ENCODE measurements at regions not wholly inside any gene's neighbourhood (a gene's known extent, or its start where the extent isn't known, plus 50 kb on each side); places are given as distances from the start of the nearest gene placed in this dataset.

DNA sequence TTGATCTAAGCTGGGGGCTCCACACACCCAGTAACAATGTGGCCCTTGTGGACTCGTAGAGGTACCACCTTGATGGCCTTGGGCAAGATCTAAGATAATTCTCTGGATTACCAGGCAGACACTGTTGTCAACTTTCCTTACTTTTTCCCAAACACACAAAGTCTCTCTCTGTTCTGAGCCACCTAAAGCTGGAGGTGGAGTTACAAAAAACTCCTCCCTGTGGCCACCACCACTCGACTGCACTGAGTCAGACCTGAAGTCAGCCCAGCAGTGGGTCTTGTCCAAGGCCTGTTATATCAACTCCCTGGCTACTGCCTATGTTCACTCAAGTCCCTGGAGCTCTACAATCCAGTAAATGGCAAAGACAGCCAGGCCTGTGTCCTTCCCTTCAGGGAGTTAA is 70.1 kb upstream of the TECRL start:
- DNase-seq (ENCODE audit: low read depth, low spot score) = no peak

DNA sequence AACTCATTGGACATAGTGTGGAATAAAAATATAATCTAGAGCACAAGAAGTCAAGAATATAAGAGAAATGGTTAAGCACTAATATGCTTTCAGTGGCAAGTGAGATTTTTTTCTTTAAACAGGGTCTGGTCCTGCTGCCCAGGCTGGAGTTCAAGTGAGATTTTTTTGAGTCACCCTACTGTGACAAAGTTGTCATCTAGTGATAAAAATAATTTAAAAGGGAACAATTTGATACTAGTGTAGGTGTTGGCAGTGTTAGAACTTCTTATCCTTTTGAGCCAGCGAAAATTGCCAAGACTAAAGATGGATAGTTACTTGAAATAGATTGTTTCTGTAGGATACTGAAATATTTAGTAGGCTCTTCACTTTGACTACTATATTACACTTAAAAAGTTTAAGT is 67.9 kb upstream of the TECRL start:
- DNase-seq (ENCODE audit: low read depth, low spot score) = no peak

DNA sequence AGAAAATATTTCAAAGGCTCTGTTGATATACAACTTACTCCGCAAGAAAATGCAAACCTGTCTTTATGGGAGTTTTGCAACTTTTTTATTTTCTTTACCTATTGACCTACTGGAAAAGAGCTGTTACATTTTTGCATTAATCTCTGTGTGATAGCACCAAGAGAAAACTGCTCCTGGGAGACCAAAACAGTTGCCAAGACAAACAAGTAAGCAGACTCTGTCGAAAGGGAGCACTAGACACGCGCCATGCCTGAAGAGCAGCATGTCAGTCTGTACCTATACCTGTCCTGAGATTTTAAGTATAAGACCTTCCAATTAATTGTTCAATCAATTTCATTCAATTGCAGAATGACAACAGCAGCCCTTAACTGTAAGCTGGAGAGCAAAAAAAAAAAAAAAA is 56.0 kb upstream of the TECRL start:
- no peak for DNase-seq (ENCODE audit: low read depth, low spot score)

DNA sequence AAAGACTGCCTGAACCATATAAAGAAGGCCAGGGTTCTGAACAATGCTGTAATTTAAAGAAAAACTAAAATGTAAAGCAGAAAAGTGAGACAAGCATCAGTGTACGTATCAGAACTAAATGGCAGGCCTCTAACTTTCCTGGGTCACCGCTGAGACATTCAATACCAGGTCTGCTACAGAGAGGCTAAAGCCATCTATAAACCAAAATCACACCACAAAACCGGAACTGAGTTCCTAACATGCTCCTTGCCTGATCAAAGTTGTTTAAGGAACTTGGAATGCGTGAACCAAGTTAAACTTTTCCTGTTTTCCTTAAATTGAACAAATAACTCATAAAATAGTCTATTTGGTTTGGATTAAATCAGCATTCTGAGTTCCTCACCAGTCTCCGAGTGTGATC is 55.3 kb upstream of the TECRL start:
- no peak for DNase-seq (ENCODE audit: low read depth, low spot score)

All from ELF-1 (cell line).